ENCODE measurements at regions not wholly inside any gene's neighbourhood (a gene's known extent, or its start where the extent isn't known, plus 50 kb on each side); places are given as distances from the start of the nearest gene placed in this dataset.
A peak's percentile ranks its signal among the peaks of the same experiment; 100 is the strongest.

GRCh38 chr9:71567890-71568289, 200.4 kb downstream of the CEMIP2 start:
- H3K4me3 ChIP-seq (ENCODE audit: low read length) = no peak overlapping the region
- no peak for TF ChIP-seq CTCF (IDR thresholded peaks at IDR 0.05; ENCODE audit: insufficient read depth, low read depth, low read length, missing control alignments)
- no peak for DNase-seq (ENCODE audit: low read depth)

- TF ChIP-seq CTCF (IDR thresholded peaks at IDR 0.05; ENCODE audit: insufficient read depth, low read depth, low read length, missing control alignments) = no peak
- DNase-seq (ENCODE audit: low read depth) = no peak
- H3K4me3 ChIP-seq (ENCODE audit: low read length) = no peak overlapping the region
Measured at GRCh38 chr9:71562140-71562539, 206.2 kb downstream of the CEMIP2 start.

GRCh38 chr9:71557310-71557709, 211.0 kb downstream of the CEMIP2 start:
- TF ChIP-seq CTCF (IDR thresholded peaks at IDR 0.05; ENCODE audit: insufficient read depth, low read depth, low read length, missing control alignments) = no peak
- DNase-seq (ENCODE audit: low read depth) = no peak
- H3K4me3 ChIP-seq (ENCODE audit: low read length) = no peak overlapping the region

GRCh38 chr9:71552480-71552879, 215.8 kb downstream of the CEMIP2 start:
- DNase-seq (ENCODE audit: low read depth) = no peak
- no peak overlapping the region for H3K4me3 ChIP-seq (ENCODE audit: low read length)
- TF ChIP-seq CTCF (IDR thresholded peaks at IDR 0.05; ENCODE audit: insufficient read depth, low read depth, low read length, missing control alignments) = no peak

GRCh38 chr9:71549023-71549422, 219.3 kb downstream of the CEMIP2 start:
- H3K4me3 ChIP-seq (ENCODE audit: low read length) = no peak overlapping the region
- TF ChIP-seq CTCF (IDR thresholded peaks at IDR 0.05; ENCODE audit: insufficient read depth, low read depth, low read length, missing control alignments) = no peak
- no peak for DNase-seq (ENCODE audit: low read depth)

GRCh38 chr9:71544464-71544863, 223.8 kb downstream of the CEMIP2 start:
- no peak for TF ChIP-seq CTCF (IDR thresholded peaks at IDR 0.05; ENCODE audit: insufficient read depth, low read depth, low read length, missing control alignments)
- no peak overlapping the region for H3K4me3 ChIP-seq (ENCODE audit: low read length)
- DNase-seq (ENCODE audit: low read depth) = peak; percentile 65

- TF ChIP-seq CTCF (IDR thresholded peaks at IDR 0.05; ENCODE audit: insufficient read depth, low read depth, low read length, missing control alignments) = no peak
- DNase-seq (ENCODE audit: low read depth) = no peak
- H3K4me3 ChIP-seq (ENCODE audit: low read length) = no peak overlapping the region
Measured at GRCh38 chr9:71541436-71541835, 226.9 kb downstream of the CEMIP2 start.

Data from epithelial cell of esophagus (primary cell).